Breast epithelium (tissue), 3 donors: ENCODE measurements at regions not wholly inside any gene's neighbourhood (a gene's known extent, or its start where the extent isn't known, plus 50 kb on each side); places are given as distances from the start of the nearest gene placed in this dataset.

Source experiments
- CTCF ChIP-seq, 3 donors: fragments of 450-650 bp; IDR thresholded peaks; one replicate each; pipeline ENCODE4 v1.5.1; 2016 to 2017; ENCODE audit warnings: antibody characterized with exemption in 3 of 3, mild to moderate bottlenecking in 3 of 3, moderate library complexity in 3 of 3
- POLR2A ChIP-seq: fragments of 450-650 bp; IDR thresholded peaks from one replicate; pipeline ENCODE4 v1.6.1; 2016; ENCODE audit warnings: antibody characterized with exemption, mild to moderate bottlenecking, moderate library complexity
- POLR2AphosphoS5 ChIP-seq, 3 donors: sonication (generic); formaldehyde crosslinking; IDR thresholded peaks; one replicate each; pipeline ENCODE4 v1.6.1; 2017; ENCODE audit warnings: antibody characterized with exemption in 3 of 3

- TF ChIP-seq POLR2AphosphoS5 (IDR thresholded peaks at IDR 0.05) (no peak), CTCF (IDR thresholded peaks at IDR 0.05) (no peak), POLR2A (no peak)
Measured at GRCh38 chr9:14500705-14501104, 186.8 kb upstream of the NFIB start.
